ENCODE measurements at regions not wholly inside any gene's neighbourhood (a gene's known extent, or its start where the extent isn't known, plus 50 kb on each side); places are given as distances from the start of the nearest gene placed in this dataset.

- Histone ChIP-seq H3K4me1 (peaks cover 3 to 4% of the 10 kb centered on the region in 2 donors), H3K27ac (no peak overlapping the region), H3K27me3 (no peaks in the 10 kb centered on the region), H3K9me3 (no peaks in the 10 kb centered on the region), H3K36me3 (no peaks in the 10 kb centered on the region), H3K4me3 (no peak overlapping the region)
- no peak for DNase-seq (ENCODE audit: low spot score in 2 of 2)
- intact Hi-C loops (cut with DNase I) = no loop called here
- no peak for TF ChIP-seq CTCF (IDR thresholded peaks at IDR 0.05)
Observed at GRCh38 chr5:43993634-43994351, 390.8 kb downstream of the NNT start.

GRCh38 chr5:43985411-43985810 lies 382.4 kb downstream of the NNT start:
- H3K4me1 ChIP-seq = no peaks in the 10 kb centered on the region
- H3K36me3 ChIP-seq = no peaks in the 10 kb centered on the region
- DNase-seq (ENCODE audit: low spot score in 2 of 2) = no peak
- intact Hi-C loops (cut with DNase I) = no loop called here
- H3K27ac ChIP-seq = no peak overlapping the region
- no peaks in the 10 kb centered on the region for H3K27me3 ChIP-seq
- no peak for TF ChIP-seq CTCF (IDR thresholded peaks at IDR 0.05)
- H3K4me3 ChIP-seq = no peak overlapping the region
- H3K9me3 ChIP-seq = no peaks in the 10 kb centered on the region

- no peaks in the 10 kb centered on the region for H3K4me1 ChIP-seq
- no peak overlapping the region for H3K4me3 ChIP-seq
- no peak for TF ChIP-seq CTCF (IDR thresholded peaks at IDR 0.05)
- H3K27ac ChIP-seq = no peak overlapping the region
- no peaks in the 10 kb centered on the region for H3K36me3 ChIP-seq
- no peaks in the 10 kb centered on the region for H3K27me3 ChIP-seq
- no peaks in the 10 kb centered on the region for H3K9me3 ChIP-seq
- DNase-seq (ENCODE audit: low spot score in 2 of 2) = no peak
- intact Hi-C loops (cut with DNase I) = no loop called here
Observed at GRCh38 chr5:43981556-43981955, 378.6 kb downstream of the NNT start.

- intact Hi-C loops (cut with DNase I) = no loop called here
- Histone ChIP-seq H3K27me3 (no peaks in the 10 kb centered on the region), H3K36me3 (no peaks in the 10 kb centered on the region), H3K27ac (no peak overlapping the region), H3K9me3 (no peaks in the 10 kb centered on the region), H3K4me3 (no peak overlapping the region), H3K4me1 (no peaks in the 10 kb centered on the region)
- no peak for DNase-seq (ENCODE audit: low spot score in 2 of 2)
- TF ChIP-seq CTCF (IDR thresholded peaks at IDR 0.05) = no peak
Observed at GRCh38 chr5:43973908-43974307, 370.9 kb downstream of the NNT start.

- no peak for TF ChIP-seq CTCF (IDR thresholded peaks at IDR 0.05)
- no peaks in the 10 kb centered on the region for H3K27me3 ChIP-seq
- no peaks in the 10 kb centered on the region for H3K9me3 ChIP-seq
- no peak for DNase-seq (ENCODE audit: low spot score in 2 of 2)
- no peaks in the 10 kb centered on the region for H3K4me1 ChIP-seq
- H3K4me3 ChIP-seq = no peak overlapping the region
- H3K27ac ChIP-seq = no peak overlapping the region
- intact Hi-C loops (cut with DNase I) = no loop called here
- no peaks in the 10 kb centered on the region for H3K36me3 ChIP-seq
Observed at GRCh38 chr5:43973318-43973717, 370.3 kb downstream of the NNT start.

- no peaks in the 10 kb centered on the region for H3K9me3 ChIP-seq
- H3K4me3 ChIP-seq = no peak overlapping the region
- H3K36me3 ChIP-seq = no peaks in the 10 kb centered on the region
- no peak overlapping the region for H3K27ac ChIP-seq
- intact Hi-C loops (cut with DNase I) = no loop called here
- TF ChIP-seq CTCF (IDR thresholded peaks at IDR 0.05) = no peak
- no peak for DNase-seq (ENCODE audit: low spot score in 2 of 2)
- no peaks in the 10 kb centered on the region for H3K27me3 ChIP-seq
- H3K4me1 ChIP-seq = no peaks in the 10 kb centered on the region
Observed at GRCh38 chr5:43967165-43967564, 364.2 kb downstream of the NNT start.
